ENCODE measurements at regions not wholly inside any gene's neighbourhood (a gene's known extent, or its start where the extent isn't known, plus 50 kb on each side); places are given as distances from the start of the nearest gene placed in this dataset.

DNA sequence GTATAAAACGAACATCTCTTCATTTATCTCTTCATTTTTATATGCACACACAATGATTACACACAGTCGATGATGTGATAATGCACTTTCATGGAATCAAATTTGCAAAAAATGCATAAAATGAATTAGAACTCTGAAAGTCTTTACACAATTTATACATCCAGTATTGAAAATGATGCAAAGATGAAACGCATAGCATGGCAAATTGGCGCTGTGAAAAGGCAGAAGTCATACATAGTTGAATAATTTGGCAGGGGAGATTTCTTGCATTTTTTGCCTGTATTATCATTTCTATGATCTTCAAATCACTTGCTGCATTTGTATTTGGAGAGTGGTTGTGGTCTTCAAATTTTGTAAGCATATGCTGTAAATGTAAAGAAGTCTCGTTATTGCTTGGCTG is 150.7 kb upstream of the LGALSL start:
- H3K27ac ChIP-seq (ENCODE audit: low read length in 2 of 2), result no peak overlapping the region
- WGBS (ENCODE audit: insufficient coverage), result no CpG with 5 or more reads among the region's 5 CpGs
- peaks cover 6% of the 10 kb centered on the region for H3K9me3 Mint-ChIP-seq (ENCODE audit: insufficient read depth)
- no peaks in the 10 kb centered on the region for H3K4me1 Mint-ChIP-seq
- no peak overlapping the region for H3K4me2 ChIP-seq (replicated peaks; ENCODE audit: low read depth, low read length, poor library complexity, severe bottlenecking)
- ATAC-seq (ENCODE audit: low read depth) (no peak), DNase-seq (no peak)
- H3K27me3 Mint-ChIP-seq, result peaks cover 2% of the 10 kb centered on the region
- H3K36me3 ChIP-seq (replicated peaks in 1 of 2; ENCODE audit: control extremely low read depth in 1 of 2, control insufficient read depth in 1 of 2, extremely low read depth in 1 of 2, insufficient read depth in 2 of 2, low read length in 1 of 2), result no peaks in the 10 kb centered on the region
- H3K79me2 ChIP-seq (ENCODE audit: control insufficient read depth, insufficient read depth, low read length), result no peaks in the 10 kb centered on the region
- intact Hi-C loops (cut with micrococcal nuclease), result no loop called here
- H3K4me3 ChIP-seq (ENCODE audit: control extremely low read depth in 1 of 5, extremely low read depth in 1 of 5, insufficient read depth in 1 of 5, low read depth in 2 of 5, low read length in 4 of 5), result no peak overlapping the region
- H4K20me1 ChIP-seq (ENCODE audit: control insufficient read depth, insufficient read depth, low read length, poor library complexity, severe bottlenecking), result no peaks in the 10 kb centered on the region
- ChIA-PET CTCF (no interaction called here), POLR2A (no interaction called here)
- peaks cover 0 to 5% (median 5%) of the 10 kb centered on the region in 3 donors for H3K9me3 ChIP-seq (ENCODE audit: control extremely low read depth in 1 of 3, control insufficient read depth in 2 of 3, insufficient read depth in 1 of 3, low read length in 2 of 3)
- no peak overlapping the region for H3K4me3 Mint-ChIP-seq
- no peaks in the 10 kb centered on the region for H3K4me1 ChIP-seq (ENCODE audit: control insufficient read depth in 2 of 2, insufficient read depth in 2 of 2, low read length in 2 of 2)
- no peak overlapping the region for H3K9ac ChIP-seq (ENCODE audit: low read length)
- H3K27ac Mint-ChIP-seq, result no peak overlapping the region
- H3K27me3 ChIP-seq (replicated peaks in 1 of 4; ENCODE audit: control extremely low read depth in 1 of 4, control insufficient read depth in 3 of 4, insufficient read depth in 4 of 4, low read length in 3 of 4), result no peaks in the 10 kb centered on the region
- TF ChIP-seq, protein P1, sequence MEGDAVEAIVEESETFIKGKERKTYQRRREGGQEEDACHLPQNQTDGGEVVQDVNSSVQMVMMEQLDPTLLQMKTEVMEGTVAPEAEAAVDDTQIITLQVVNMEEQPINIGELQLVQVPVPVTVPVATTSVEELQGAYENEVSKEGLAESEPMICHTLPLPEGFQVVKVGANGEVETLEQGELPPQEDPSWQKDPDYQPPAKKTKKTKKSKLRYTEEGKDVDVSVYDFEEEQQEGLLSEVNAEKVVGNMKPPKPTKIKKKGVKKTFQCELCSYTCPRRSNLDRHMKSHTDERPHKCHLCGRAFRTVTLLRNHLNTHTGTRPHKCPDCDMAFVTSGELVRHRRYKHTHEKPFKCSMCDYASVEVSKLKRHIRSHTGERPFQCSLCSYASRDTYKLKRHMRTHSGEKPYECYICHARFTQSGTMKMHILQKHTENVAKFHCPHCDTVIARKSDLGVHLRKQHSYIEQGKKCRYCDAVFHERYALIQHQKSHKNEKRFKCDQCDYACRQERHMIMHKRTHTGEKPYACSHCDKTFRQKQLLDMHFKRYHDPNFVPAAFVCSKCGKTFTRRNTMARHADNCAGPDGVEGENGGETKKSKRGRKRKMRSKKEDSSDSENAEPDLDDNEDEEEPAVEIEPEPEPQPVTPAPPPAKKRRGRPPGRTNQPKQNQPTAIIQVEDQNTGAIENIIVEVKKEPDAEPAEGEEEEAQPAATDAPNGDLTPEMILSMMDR (IDR thresholded peaks at IDR 0.05), result no peak
- TF ChIP-seq EZH2 (IDR thresholded peaks at IDR 0.05; ENCODE audit: borderline replicate concordance, insufficient read depth, low read depth, low read length, poor library complexity, severe bottlenecking), result no peak
- H2AFZ ChIP-seq (ENCODE audit: insufficient read depth, low read depth, low read length, poor library complexity, severe bottlenecking), result no peak overlapping the region

DNA sequence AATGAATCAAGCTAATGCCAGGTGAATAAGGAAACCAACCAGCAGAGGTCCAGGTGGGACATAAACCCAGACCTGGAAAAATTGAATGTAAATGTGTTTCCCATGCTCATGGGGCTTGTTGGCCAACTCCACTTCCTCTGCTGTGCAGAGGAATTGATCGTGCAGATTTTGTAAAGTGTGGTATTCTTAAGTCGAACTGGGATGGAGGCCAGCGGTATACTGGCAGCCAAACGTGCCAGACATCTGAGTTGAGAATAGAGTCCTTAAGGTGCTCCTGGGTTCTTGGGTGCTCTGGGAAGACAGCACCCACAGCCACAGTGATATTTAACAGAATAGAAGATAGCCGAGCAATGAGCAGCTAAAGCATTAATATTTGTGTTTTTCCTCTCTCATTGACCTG is 146.5 kb upstream of the LGALSL start:
- POLR2A ChIA-PET, result no interaction called here
- CTCF ChIA-PET, result interaction anchor here (0.8 kb wide), 1 partner anchor 9 kb away, joined by 4 read pairs; no protein-coding TSS in a partner anchor

More for the DNA sequence above, 146.5 kb upstream of the LGALSL start:
- peaks cover 3 to 5% (median 5%) of the 10 kb centered on the region in 3 donors for H3K9me3 ChIP-seq (ENCODE audit: control extremely low read depth in 1 of 3, control insufficient read depth in 2 of 3, insufficient read depth in 1 of 3, low read length in 2 of 3)
- TF ChIP-seq, protein P1 (IDR thresholded peaks at IDR 0.05), result no peak
- no peak for TF ChIP-seq EZH2 (IDR thresholded peaks at IDR 0.05; ENCODE audit: borderline replicate concordance, insufficient read depth, low read depth, low read length, poor library complexity, severe bottlenecking)
- H3K4me2 ChIP-seq (replicated peaks; ENCODE audit: low read depth, low read length, poor library complexity, severe bottlenecking), result no peak overlapping the region
- H3K4me3 ChIP-seq (ENCODE audit: control extremely low read depth in 1 of 5, extremely low read depth in 1 of 5, insufficient read depth in 1 of 5, low read depth in 2 of 5, low read length in 4 of 5), result no peak overlapping the region
- ATAC-seq (ENCODE audit: low read depth) (no peak), DNase-seq (no peak)
- no peaks in the 10 kb centered on the region for H3K27me3 Mint-ChIP-seq
- no peak overlapping the region for H3K9ac ChIP-seq (ENCODE audit: low read length)
- H3K27me3 ChIP-seq (replicated peaks in 1 of 4; ENCODE audit: control extremely low read depth in 1 of 4, control insufficient read depth in 3 of 4, insufficient read depth in 4 of 4, low read length in 3 of 4), result no peaks in the 10 kb centered on the region
- H3K4me3 Mint-ChIP-seq, result no peak overlapping the region
- no peak overlapping the region for H3K27ac ChIP-seq (ENCODE audit: low read length in 2 of 2)
- no peaks in the 10 kb centered on the region for H3K4me1 ChIP-seq (ENCODE audit: control insufficient read depth in 2 of 2, insufficient read depth in 2 of 2, low read length in 2 of 2)
- no peaks in the 10 kb centered on the region for H3K36me3 ChIP-seq (replicated peaks in 1 of 2; ENCODE audit: control extremely low read depth in 1 of 2, control insufficient read depth in 1 of 2, extremely low read depth in 1 of 2, insufficient read depth in 2 of 2, low read length in 1 of 2)
- H3K27ac Mint-ChIP-seq, result no peak overlapping the region
- H3K79me2 ChIP-seq (ENCODE audit: control insufficient read depth, insufficient read depth, low read length), result no peaks in the 10 kb centered on the region
- intact Hi-C loops (cut with micrococcal nuclease), result no loop called here
- H4K20me1 ChIP-seq (ENCODE audit: control insufficient read depth, insufficient read depth, low read length, poor library complexity, severe bottlenecking), result no peaks in the 10 kb centered on the region
- H3K9me3 Mint-ChIP-seq (ENCODE audit: insufficient read depth), result peaks cover 6% of the 10 kb centered on the region
- no peak overlapping the region for H2AFZ ChIP-seq (ENCODE audit: insufficient read depth, low read depth, low read length, poor library complexity, severe bottlenecking)
- no peaks in the 10 kb centered on the region for H3K4me1 Mint-ChIP-seq
- 93% methylated on average over 4 of the region's 5 CpGs for WGBS (ENCODE audit: insufficient coverage)

Measured in B cell (primary cell).